IPS-NIHi7 (cell line): ENCODE measurements at regions not wholly inside any gene's neighbourhood (a gene's known extent, or its start where the extent isn't known, plus 50 kb on each side); places are given as distances from the start of the nearest gene placed in this dataset.
A peak's percentile ranks its signal among the peaks of the same experiment; 100 is the strongest.

Source experiments
- DNase-seq: peaks from one replicate; pipeline ENCODE4 v3.0.0; 2012; ENCODE audit warnings: mixed read lengths; ENCODE audit errors: extremely low spot score

GRCh38 chr18:7482342-7482741, 84.8 kb upstream of the PTPRM start:
- no peak for DNase-seq

GRCh38 chr18:7485616-7486015, 81.5 kb upstream of the PTPRM start:
- no peak for DNase-seq

- DNase-seq, result peak; percentile 29
Measured at GRCh38 chr18:7488571-7488970, 78.5 kb upstream of the PTPRM start.

GRCh38 chr18:7490104-7490503, 77.0 kb upstream of the PTPRM start:
- no peak for DNase-seq

GRCh38 chr18:7492385-7492784, 74.7 kb upstream of the PTPRM start:
- DNase-seq, result no peak

GRCh38 chr18:7497081-7497480, 70.0 kb upstream of the PTPRM start:
- DNase-seq, result no peak

GRCh38 chr18:7511106-7511505, 56.0 kb upstream of the PTPRM start:
- DNase-seq, result no peak

GRCh38 chr18:7512348-7512747, 54.8 kb upstream of the PTPRM start:
- DNase-seq, result no peak

GRCh38 chr18:7512990-7513389, 54.1 kb upstream of the PTPRM start:
- DNase-seq, result no peak

GRCh38 chr18:7514796-7515440, 52.2 kb upstream of the PTPRM start:
- DNase-seq, result no peak

GRCh38 chr18:7516266-7517117, 50.6 kb upstream of the PTPRM start:
- DNase-seq, result no peak
